ENCODE measurements at regions not wholly inside any gene's neighbourhood (a gene's known extent, or its start where the extent isn't known, plus 50 kb on each side); places are given as distances from the start of the nearest gene placed in this dataset.
"Not testable (repeated sequence)": the region's sequence is repeated elsewhere in the genome, so short reads cannot be mapped to it uniquely, and the experiment has no call there.

- H3K27me3 ChIP-seq (ENCODE audit: control insufficient read depth in 2 of 2, insufficient read depth in 2 of 2, low read length in 2 of 2); H3K4me1 Mint-ChIP-seq; intact Hi-C loops (cut with micrococcal nuclease); CTCF ChIA-PET; H3K4me1 ChIP-seq (ENCODE audit: control insufficient read depth in 2 of 2, insufficient read depth in 2 of 2, low read length in 2 of 2); H3K27me3 Mint-ChIP-seq; H3K27ac ChIP-seq (ENCODE audit: low read depth, low read length); H3K27ac Mint-ChIP-seq; POLR2A ChIA-PET; H3K36me3 Mint-ChIP-seq; H3K4me3 ChIP-seq (ENCODE audit: low read length); H3K36me3 ChIP-seq (ENCODE audit: control insufficient read depth in 2 of 3, insufficient read depth in 3 of 3, low read length in 3 of 3); ATAC-seq; H3K9me3 Mint-ChIP-seq; H3K9me3 ChIP-seq (ENCODE audit: control insufficient read depth in 2 of 3, low read length in 3 of 3); DNase-seq; H3K4me3 Mint-ChIP-seq: not testable (repeated sequence)
Measured at GRCh38 chr7:29659213-29659612, 95.6 kb downstream of the PRR15 start.

- H3K4me1 Mint-ChIP-seq; CTCF ChIA-PET; H3K36me3 ChIP-seq (ENCODE audit: control insufficient read depth in 2 of 3, insufficient read depth in 3 of 3, low read length in 3 of 3); H3K27me3 ChIP-seq (ENCODE audit: control insufficient read depth in 2 of 2, insufficient read depth in 2 of 2, low read length in 2 of 2); H3K36me3 Mint-ChIP-seq; H3K4me3 ChIP-seq (ENCODE audit: low read length); H3K4me3 Mint-ChIP-seq; ATAC-seq; H3K9me3 Mint-ChIP-seq; H3K9me3 ChIP-seq (ENCODE audit: control insufficient read depth in 2 of 3, low read length in 3 of 3); H3K27ac ChIP-seq (ENCODE audit: low read depth, low read length); H3K4me1 ChIP-seq (ENCODE audit: control insufficient read depth in 2 of 2, insufficient read depth in 2 of 2, low read length in 2 of 2); H3K27ac Mint-ChIP-seq; intact Hi-C loops (cut with micrococcal nuclease); POLR2A ChIA-PET; DNase-seq; H3K27me3 Mint-ChIP-seq: not testable (repeated sequence)
Measured at GRCh38 chr7:29662899-29663298, 99.3 kb downstream of the PRR15 start.

- H3K36me3 Mint-ChIP-seq; H3K27me3 ChIP-seq (ENCODE audit: control insufficient read depth in 2 of 2, insufficient read depth in 2 of 2, low read length in 2 of 2); H3K4me1 Mint-ChIP-seq; H3K4me3 ChIP-seq (ENCODE audit: low read length); H3K4me1 ChIP-seq (ENCODE audit: control insufficient read depth in 2 of 2, insufficient read depth in 2 of 2, low read length in 2 of 2); ATAC-seq; intact Hi-C loops (cut with micrococcal nuclease); H3K27ac ChIP-seq (ENCODE audit: low read depth, low read length); H3K9me3 Mint-ChIP-seq; H3K9me3 ChIP-seq (ENCODE audit: control insufficient read depth in 2 of 3, low read length in 3 of 3); CTCF ChIA-PET; H3K4me3 Mint-ChIP-seq; H3K36me3 ChIP-seq (ENCODE audit: control insufficient read depth in 2 of 3, insufficient read depth in 3 of 3, low read length in 3 of 3); POLR2A ChIA-PET; H3K27ac Mint-ChIP-seq; DNase-seq: not testable (repeated sequence)
- H3K27me3 Mint-ChIP-seq: peaks cover 0 to 13% (median 5%) of the 10 kb centered on the region in 5 donors
Measured at GRCh38 chr7:29664999-29665398, 101.4 kb downstream of the PRR15 start.

GRCh38 chr7:29667096-29667669 is 103.5 kb downstream of the PRR15 start:
- H3K4me1 ChIP-seq (ENCODE audit: control insufficient read depth in 2 of 2, insufficient read depth in 2 of 2, low read length in 2 of 2); H3K27me3 ChIP-seq (ENCODE audit: control insufficient read depth in 2 of 2, insufficient read depth in 2 of 2, low read length in 2 of 2); H3K4me1 Mint-ChIP-seq; H3K4me3 ChIP-seq (ENCODE audit: low read length); H3K9me3 ChIP-seq (ENCODE audit: control insufficient read depth in 2 of 3, low read length in 3 of 3); CTCF ChIA-PET; POLR2A ChIA-PET; H3K27ac Mint-ChIP-seq; H3K36me3 Mint-ChIP-seq; H3K36me3 ChIP-seq (ENCODE audit: control insufficient read depth in 2 of 3, insufficient read depth in 3 of 3, low read length in 3 of 3); intact Hi-C loops (cut with micrococcal nuclease); ATAC-seq; H3K27ac ChIP-seq (ENCODE audit: low read depth, low read length); DNase-seq; H3K4me3 Mint-ChIP-seq; H3K9me3 Mint-ChIP-seq: not testable (repeated sequence)
- H3K27me3 Mint-ChIP-seq: peaks cover 0 to 17% (median 5%) of the 10 kb centered on the region in 5 donors

- ATAC-seq; H3K36me3 ChIP-seq (ENCODE audit: control insufficient read depth in 2 of 3, insufficient read depth in 3 of 3, low read length in 3 of 3); H3K4me1 ChIP-seq (ENCODE audit: control insufficient read depth in 2 of 2, insufficient read depth in 2 of 2, low read length in 2 of 2); H3K27ac Mint-ChIP-seq; intact Hi-C loops (cut with micrococcal nuclease); H3K9me3 Mint-ChIP-seq; H3K27ac ChIP-seq (ENCODE audit: low read depth, low read length); H3K4me1 Mint-ChIP-seq; H3K27me3 ChIP-seq (ENCODE audit: control insufficient read depth in 2 of 2, insufficient read depth in 2 of 2, low read length in 2 of 2); POLR2A ChIA-PET; DNase-seq; H3K36me3 Mint-ChIP-seq; H3K4me3 Mint-ChIP-seq; H3K9me3 ChIP-seq (ENCODE audit: control insufficient read depth in 2 of 3, low read length in 3 of 3); H3K4me3 ChIP-seq (ENCODE audit: low read length); CTCF ChIA-PET: not testable (repeated sequence)
- peaks cover 0 to 16% (median 5%) of the 10 kb centered on the region in 5 donors for H3K27me3 Mint-ChIP-seq
Measured at GRCh38 chr7:29671286-29671685, 107.7 kb downstream of the PRR15 start.

- DNase-seq; H3K27ac Mint-ChIP-seq; H3K4me1 ChIP-seq (ENCODE audit: control insufficient read depth in 2 of 2, insufficient read depth in 2 of 2, low read length in 2 of 2); H3K9me3 Mint-ChIP-seq; intact Hi-C loops (cut with micrococcal nuclease); H3K4me1 Mint-ChIP-seq; H3K4me3 ChIP-seq (ENCODE audit: low read length); H3K27me3 ChIP-seq (ENCODE audit: control insufficient read depth in 2 of 2, insufficient read depth in 2 of 2, low read length in 2 of 2); H3K36me3 Mint-ChIP-seq; H3K4me3 Mint-ChIP-seq; ATAC-seq; H3K36me3 ChIP-seq (ENCODE audit: control insufficient read depth in 2 of 3, insufficient read depth in 3 of 3, low read length in 3 of 3); H3K9me3 ChIP-seq (ENCODE audit: control insufficient read depth in 2 of 3, low read length in 3 of 3); POLR2A ChIA-PET; H3K27ac ChIP-seq (ENCODE audit: low read depth, low read length); CTCF ChIA-PET: not testable (repeated sequence)
- H3K27me3 Mint-ChIP-seq: peaks cover 0 to 16% (median 5%) of the 10 kb centered on the region in 5 donors
Measured at GRCh38 chr7:29673635-29674034, 110.0 kb downstream of the PRR15 start.

GRCh38 chr7:29674626-29675025 is 111.0 kb downstream of the PRR15 start:
- H3K36me3 ChIP-seq (ENCODE audit: control insufficient read depth in 2 of 3, insufficient read depth in 3 of 3, low read length in 3 of 3); H3K9me3 ChIP-seq (ENCODE audit: control insufficient read depth in 2 of 3, low read length in 3 of 3); intact Hi-C loops (cut with micrococcal nuclease); H3K27ac Mint-ChIP-seq; H3K27ac ChIP-seq (ENCODE audit: low read depth, low read length); H3K4me1 ChIP-seq (ENCODE audit: control insufficient read depth in 2 of 2, insufficient read depth in 2 of 2, low read length in 2 of 2); DNase-seq; H3K36me3 Mint-ChIP-seq; POLR2A ChIA-PET; H3K27me3 Mint-ChIP-seq; H3K4me1 Mint-ChIP-seq; CTCF ChIA-PET; H3K4me3 ChIP-seq (ENCODE audit: low read length); ATAC-seq; H3K4me3 Mint-ChIP-seq; H3K9me3 Mint-ChIP-seq; H3K27me3 ChIP-seq (ENCODE audit: control insufficient read depth in 2 of 2, insufficient read depth in 2 of 2, low read length in 2 of 2): not testable (repeated sequence)
